ENCODE measurements at regions not wholly inside any gene's neighbourhood (a gene's known extent, or its start where the extent isn't known, plus 50 kb on each side); places are given as distances from the start of the nearest gene placed in this dataset.

DNA sequence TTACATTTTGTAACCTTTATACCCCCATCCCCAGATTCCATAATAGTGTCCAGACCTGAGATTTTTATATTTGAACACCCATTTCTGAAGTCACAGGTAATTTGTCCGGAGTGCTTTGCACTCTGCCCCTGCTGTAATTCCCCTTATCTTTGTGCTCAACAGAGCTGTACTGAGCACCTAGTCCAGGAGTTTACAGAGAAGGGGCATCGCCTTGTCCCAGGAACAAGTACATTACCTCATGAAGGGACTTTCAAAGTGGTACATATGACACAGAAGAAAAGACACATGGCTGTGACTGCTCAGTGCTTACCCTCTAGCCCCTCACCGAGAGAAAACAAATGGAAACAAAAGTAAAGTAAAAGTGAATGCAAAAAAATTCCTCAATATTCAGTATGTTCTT lies 373.5 kb downstream of the SOX11 start:
- Histone ChIP-seq H3K4me3 (no peak overlapping the region), H3K9me3 (no peaks in the 10 kb centered on the region), H3K27ac (replicated peaks in 1 of 4) (no peak overlapping the region), H3K4me1 (no peaks in the 10 kb centered on the region), H3K36me3 (no peaks in the 10 kb centered on the region), H3K27me3 (peaks cover 0 to 12% (median 0%) of the 10 kb centered on the region in 4 donors)
- no peak for DNase-seq (ENCODE audit: extremely low spot score)
- TF ChIP-seq POLR2A (IDR thresholded peaks at IDR 0.05; ENCODE audit: low read depth) (no peak), POLR2AphosphoS5 (IDR thresholded peaks at IDR 0.05) (no peak), EP300 (IDR thresholded peaks at IDR 0.05) (no peak)
- TF ChIP-seq, protein P1, sequence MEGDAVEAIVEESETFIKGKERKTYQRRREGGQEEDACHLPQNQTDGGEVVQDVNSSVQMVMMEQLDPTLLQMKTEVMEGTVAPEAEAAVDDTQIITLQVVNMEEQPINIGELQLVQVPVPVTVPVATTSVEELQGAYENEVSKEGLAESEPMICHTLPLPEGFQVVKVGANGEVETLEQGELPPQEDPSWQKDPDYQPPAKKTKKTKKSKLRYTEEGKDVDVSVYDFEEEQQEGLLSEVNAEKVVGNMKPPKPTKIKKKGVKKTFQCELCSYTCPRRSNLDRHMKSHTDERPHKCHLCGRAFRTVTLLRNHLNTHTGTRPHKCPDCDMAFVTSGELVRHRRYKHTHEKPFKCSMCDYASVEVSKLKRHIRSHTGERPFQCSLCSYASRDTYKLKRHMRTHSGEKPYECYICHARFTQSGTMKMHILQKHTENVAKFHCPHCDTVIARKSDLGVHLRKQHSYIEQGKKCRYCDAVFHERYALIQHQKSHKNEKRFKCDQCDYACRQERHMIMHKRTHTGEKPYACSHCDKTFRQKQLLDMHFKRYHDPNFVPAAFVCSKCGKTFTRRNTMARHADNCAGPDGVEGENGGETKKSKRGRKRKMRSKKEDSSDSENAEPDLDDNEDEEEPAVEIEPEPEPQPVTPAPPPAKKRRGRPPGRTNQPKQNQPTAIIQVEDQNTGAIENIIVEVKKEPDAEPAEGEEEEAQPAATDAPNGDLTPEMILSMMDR (IDR thresholded peaks at IDR 0.05): no peak
- WGBS: 91% methylated on average over 3 of the region's 3 CpGs
- intact Hi-C loops (cut with DNase I): no loop called here

DNA sequence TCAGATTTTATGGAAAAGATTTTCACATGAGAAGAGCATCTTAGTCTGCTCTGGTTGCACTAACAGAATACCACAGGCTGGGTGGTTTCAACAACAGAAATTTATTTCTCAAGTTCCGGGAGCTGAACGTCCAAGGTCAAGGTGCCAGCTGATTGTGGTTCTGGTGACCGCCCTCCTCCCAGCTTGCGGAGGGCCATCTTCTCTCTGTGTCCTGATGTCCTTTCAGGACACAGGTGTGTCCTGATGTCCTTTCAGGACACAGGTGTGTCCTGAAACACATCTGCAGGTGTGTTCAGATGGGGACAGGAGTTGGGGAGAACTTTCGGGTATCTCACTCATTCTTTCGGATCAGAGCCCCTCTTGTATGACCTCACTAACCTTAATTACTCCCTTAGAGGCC lies 374.9 kb downstream of the SOX11 start:
- 88% methylated on average over 6 of the region's 6 CpGs for WGBS
- H3K27ac ChIP-seq (replicated peaks in 1 of 4): no peak overlapping the region
- intact Hi-C loops (cut with DNase I): no loop called here
- no peaks in the 10 kb centered on the region for H3K9me3 ChIP-seq
- TF ChIP-seq, protein P1 (IDR thresholded peaks at IDR 0.05): no peak
- TF ChIP-seq EP300 (IDR thresholded peaks at IDR 0.05) (no peak), POLR2A (IDR thresholded peaks at IDR 0.05; ENCODE audit: low read depth) (no peak), POLR2AphosphoS5 (IDR thresholded peaks at IDR 0.05) (no peak)
- H3K4me3 ChIP-seq: no peak overlapping the region
- H3K27me3 ChIP-seq: peaks cover 0 to 8% (median 0%) of the 10 kb centered on the region in 4 donors
- no peaks in the 10 kb centered on the region for H3K4me1 ChIP-seq
- no peak for DNase-seq (ENCODE audit: extremely low spot score)
- no peaks in the 10 kb centered on the region for H3K36me3 ChIP-seq

DNA sequence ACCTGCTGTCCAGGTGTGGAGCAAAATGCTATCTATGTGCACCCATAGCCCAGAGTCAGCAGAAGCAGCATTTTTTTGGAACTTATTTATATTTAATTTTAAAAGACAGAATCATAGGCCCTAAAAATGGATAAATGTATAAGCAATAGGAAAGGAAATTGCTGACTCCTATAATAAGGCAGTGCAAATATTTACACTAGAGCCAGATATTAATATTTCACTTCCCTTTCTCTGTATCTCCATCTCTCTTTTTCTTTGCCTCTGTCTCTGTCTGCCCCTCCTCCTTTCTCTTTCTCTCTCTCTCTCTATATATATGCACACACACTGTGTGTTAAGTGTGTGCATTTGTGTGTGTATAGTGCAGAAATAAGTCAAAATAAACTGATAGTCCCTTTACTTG lies 375.6 kb downstream of the SOX11 start:
- Histone ChIP-seq H3K4me3 (no peak overlapping the region), H3K9me3 (no peaks in the 10 kb centered on the region), H3K4me1 (no peaks in the 10 kb centered on the region), H3K36me3 (no peaks in the 10 kb centered on the region), H3K27me3 (peaks cover 0 to 5% (median 0%) of the 10 kb centered on the region in 4 donors), H3K27ac (replicated peaks in 1 of 4) (no peak overlapping the region)
- DNase-seq (ENCODE audit: extremely low spot score): no peak
- intact Hi-C loops (cut with DNase I): no loop called here
- TF ChIP-seq POLR2A (IDR thresholded peaks at IDR 0.05; ENCODE audit: low read depth): no peak
- TF ChIP-seq, protein P1 (IDR thresholded peaks at IDR 0.05): no peak

DNA sequence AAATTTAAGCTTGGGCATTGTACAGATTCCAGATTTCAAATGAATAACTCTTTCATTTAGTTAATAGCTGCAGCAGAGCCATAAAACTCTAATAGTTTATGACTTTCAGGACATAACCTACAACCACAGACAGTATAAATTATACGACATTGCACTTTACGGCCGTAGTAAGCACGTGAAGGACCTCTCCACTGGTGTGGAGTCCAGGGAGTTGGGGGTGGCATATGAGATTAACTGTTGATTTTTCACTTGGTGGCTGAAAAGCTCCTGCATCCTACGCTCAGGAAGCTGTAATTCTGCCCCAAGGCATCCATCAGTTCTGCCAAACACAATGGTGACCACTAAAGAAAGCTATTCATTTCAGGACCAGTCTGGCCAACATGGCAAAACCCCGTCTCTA lies 376.2 kb downstream of the SOX11 start:
- no peaks in the 10 kb centered on the region for H3K9me3 ChIP-seq
- H3K27me3 ChIP-seq: peaks cover 0 to 5% (median 0%) of the 10 kb centered on the region in 4 donors
- H3K4me1 ChIP-seq: no peaks in the 10 kb centered on the region
- H3K36me3 ChIP-seq: no peaks in the 10 kb centered on the region
- WGBS: 80% methylated on average over 6 of the region's 6 CpGs
- intact Hi-C loops (cut with DNase I): no loop called here
- no peak overlapping the region for H3K27ac ChIP-seq (replicated peaks in 1 of 4)
- DNase-seq (ENCODE audit: extremely low spot score): no peak
- no peak overlapping the region for H3K4me3 ChIP-seq
- no peak for TF ChIP-seq POLR2AphosphoS5 (IDR thresholded peaks at IDR 0.05)
- TF ChIP-seq, protein P1 (IDR thresholded peaks at IDR 0.05): no peak
- no peak for TF ChIP-seq POLR2A (IDR thresholded peaks at IDR 0.05; ENCODE audit: low read depth)
- no peak for TF ChIP-seq EP300 (IDR thresholded peaks at IDR 0.05)

DNA sequence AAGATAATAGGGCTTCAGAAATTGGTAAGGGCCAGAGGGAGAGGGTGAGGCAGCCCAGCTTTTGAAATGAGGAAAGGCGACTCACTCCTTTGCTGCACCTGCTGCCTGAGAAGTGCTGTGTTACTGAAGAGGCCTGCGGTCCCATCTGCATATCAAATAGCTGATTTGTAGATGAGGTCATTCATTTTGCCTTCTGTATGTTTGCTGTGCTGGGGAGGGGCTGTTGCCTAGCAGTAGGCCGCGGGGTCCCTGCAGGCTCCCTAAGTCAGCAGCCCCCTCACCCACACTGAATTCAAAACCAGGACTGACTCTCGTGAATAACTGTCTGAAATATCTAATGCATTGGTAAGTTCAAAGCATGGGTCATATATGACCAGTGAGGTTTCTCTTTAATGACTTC lies 377.2 kb downstream of the SOX11 start:
- no peak overlapping the region for H3K27ac ChIP-seq (replicated peaks in 1 of 4)
- TF ChIP-seq, protein P1 (IDR thresholded peaks at IDR 0.05): no peak
- TF ChIP-seq POLR2AphosphoS5 (IDR thresholded peaks at IDR 0.05) (no peak), EP300 (IDR thresholded peaks at IDR 0.05) (no peak), POLR2A (IDR thresholded peaks at IDR 0.05; ENCODE audit: low read depth) (no peak)
- no peak for DNase-seq (ENCODE audit: extremely low spot score)
- H3K36me3 ChIP-seq: no peaks in the 10 kb centered on the region
- H3K4me1 ChIP-seq: no peaks in the 10 kb centered on the region
- H3K9me3 ChIP-seq: no peaks in the 10 kb centered on the region
- H3K4me3 ChIP-seq: no peak overlapping the region
- WGBS: 95% methylated on average over 5 of the region's 5 CpGs
- peaks cover 0 to 5% (median 0%) of the 10 kb centered on the region in 4 donors for H3K27me3 ChIP-seq
- intact Hi-C loops (cut with DNase I): no loop called here
